PC-9 (cell line): ENCODE measurements at regions not wholly inside any gene's neighbourhood (a gene's known extent, or its start where the extent isn't known, plus 50 kb on each side); places are given as distances from the start of the nearest gene placed in this dataset.
A peak's percentile ranks its signal among the peaks of the same experiment; 100 is the strongest.

Source experiments
- BruUV-seq: library from RNA; stranded (reverse); fragments of 400-500 nt; replicated peaks from 2 replicates; lab custom pipeline; 2021; lab: Mats Ljungman, UMichigan
- CTCF ChIA-PET: fragments of 300-600 bp; sonication (Branson Sonifier 250); formaldehyde crosslinking; loops from one replicate; lab custom pipeline; 2022; ENCODE audit warnings: antibody characterized with exemption; lab: Charles Lee
- POLR2A ChIA-PET: fragments of 300-600 bp; sonication (Branson Sonifier 250); formaldehyde crosslinking; loops from one replicate; lab custom pipeline; 2022; ENCODE audit warnings: antibody characterized with exemption; ENCODE audit not compliant: unreplicated experiment; lab: Charles Lee
- DNase-seq, 2 experiments: peaks; one replicate each; pipeline versions ENCODE4 v3.0.0 to v3.0.0-alpha.2; 2015 to 2022; ENCODE audit warnings: mixed read lengths in 1 of 2
- H2AFZ ChIP-seq: fragments of 200-600 bp; sonication (generic); 2 replicates; pipeline ENCODE4 v1.8.1; 2017; ENCODE audit warnings: antibody characterized with exemption
- H3F3A ChIP-seq: fragments of 200-600 bp; sonication (generic); 2 replicates; pipeline ENCODE4 v1.8.1; 2017; ENCODE audit warnings: antibody characterized with exemption, mild to moderate bottlenecking, low read depth; ENCODE audit not compliant: insufficient read depth
- H3K27ac ChIP-seq: fragments of 200-600 bp; sonication (generic); 2 replicates; pipeline ENCODE4 v1.6.1; 2016; ENCODE audit warnings: mixed run types
- H3K27me3 ChIP-seq: fragments of 200-600 bp; sonication (generic); 2 replicates; pipeline ENCODE4 v1.6.1; 2016; ENCODE audit warnings: low read depth, mixed run types; ENCODE audit not compliant: insufficient read depth
- H3K36me3 ChIP-seq: fragments of 200-600 bp; sonication (generic); 2 replicates; pipeline ENCODE4 v1.6.1; 2016; ENCODE audit warnings: low read depth, mixed run types
- H3K4me1 ChIP-seq: fragments of 200-600 bp; sonication (generic); replicated peaks from 2 replicates; pipeline ENCODE4 v1.6.1; 2016; ENCODE audit warnings: mixed run types; ENCODE audit not compliant: insufficient read depth
- H3K4me2 ChIP-seq: fragments of 200-600 bp; sonication (generic); 2 replicates; pipeline ENCODE4 v1.6.1; 2017; ENCODE audit warnings: mixed run types
- H3K4me3 ChIP-seq: fragments of 200-600 bp; sonication (generic); 2 replicates; pipeline ENCODE4 v1.6.1; 2016; ENCODE audit warnings: mixed run types
- H3K79me2 ChIP-seq: fragments of 200-600 bp; sonication (generic); 2 replicates; pipeline ENCODE4 v1.6.1; 2017; ENCODE audit warnings: low read depth, mixed run types
- H3K9me2 ChIP-seq: fragments of 200-600 bp; sonication (generic); 2 replicates; pipeline ENCODE4 v1.8.1; 2017; ENCODE audit warnings: mild to moderate bottlenecking; ENCODE audit not compliant: insufficient read depth
- H3K9me3 ChIP-seq: fragments of 200-600 bp; sonication (generic); 2 replicates; pipeline ENCODE4 v1.8.1; 2016; ENCODE audit warnings: low read depth; ENCODE audit not compliant: insufficient read depth
- H4K20me1 ChIP-seq: fragments of 200-600 bp; sonication (generic); 2 replicates; pipeline ENCODE4 v1.8.1; 2017; ENCODE audit not compliant: insufficient read depth
- EZH2 ChIP-seq: fragments of 200-600 bp; sonication (generic); IDR thresholded peaks from 2 replicates; pipeline ENCODE4 v1.8.0; 2017; ENCODE audit warnings: antibody characterized with exemption, low read depth
- intact Hi-C: fragments of 100-400 bp; cut with micrococcal nuclease; formaldehyde crosslinking; loops from one replicate; pipeline ENCODE4 v1.10.0; 2022; ENCODE audit not compliant: unreplicated experiment
- TF ChIP-seq, protein P1 (sequence below): fragments of 200-600 bp; sonication (generic); conservative IDR thresholded peaks from 2 replicates; pipeline ENCODE4 v1.6.1; 2017; ENCODE audit warnings: mixed run types, antibody characterized with exemption, mild to moderate bottlenecking, moderate library complexity

DNA sequence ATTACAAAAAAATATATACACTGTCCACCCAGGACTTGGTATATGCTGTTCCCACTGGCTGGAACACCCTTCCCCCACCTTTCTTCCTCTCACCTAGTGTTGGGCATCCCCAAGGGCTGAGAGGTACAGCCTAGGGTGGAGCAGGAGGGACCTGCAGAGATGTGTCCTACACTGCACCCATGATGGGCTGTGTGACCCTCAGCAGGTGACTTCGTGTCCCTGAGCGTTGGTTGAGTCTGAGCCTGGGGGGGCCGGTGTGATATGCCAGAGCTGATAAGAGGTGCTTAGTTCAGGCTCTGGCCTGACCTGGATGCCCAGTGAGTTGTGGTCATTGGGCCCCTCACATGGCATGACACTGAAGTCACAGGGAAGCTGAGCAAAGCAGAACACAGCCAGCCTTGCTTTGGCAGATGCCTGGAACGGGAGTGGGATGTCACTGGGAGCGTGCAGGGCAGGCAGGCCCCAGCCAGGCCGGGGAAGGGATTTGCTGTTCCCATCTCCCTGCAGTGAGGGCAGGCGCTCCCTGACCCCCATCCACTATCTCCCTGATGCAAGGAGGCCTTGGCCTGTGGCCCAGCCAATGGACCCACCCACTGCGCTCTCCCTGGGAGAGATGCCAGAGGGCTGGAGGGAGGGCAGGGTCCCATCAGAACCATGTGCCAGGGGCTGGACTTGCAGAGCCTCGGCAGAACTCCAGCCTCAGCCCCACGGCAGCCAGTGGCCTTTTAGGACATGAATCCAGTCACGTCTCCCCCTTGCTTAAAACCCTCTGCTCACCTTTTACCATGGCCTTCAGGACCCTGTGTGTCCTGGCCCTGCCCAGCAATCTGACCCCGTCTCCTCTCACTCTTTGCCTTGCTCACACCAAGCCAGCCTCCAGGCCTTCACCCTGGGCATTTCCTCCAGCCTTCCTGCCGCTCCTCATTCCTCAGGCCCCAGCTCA is 138.9 kb downstream of the MN1 start:
- H3K9me2 ChIP-seq: no peaks in the 10 kb centered on the region
- CTCF ChIA-PET: no interaction called here
- peak overlapping the region; percentile 89 for H3K27ac ChIP-seq
- H3K79me2 ChIP-seq: no peaks in the 10 kb centered on the region
- no peak overlapping the region for H2AFZ ChIP-seq
- H3K36me3 ChIP-seq: no peaks in the 10 kb centered on the region
- peak overlapping the region; percentile 59 for H3K4me2 ChIP-seq
- H3K27me3 ChIP-seq: no peaks in the 10 kb centered on the region
- BruUV-seq: no TSS peak
- peak; percentile 72 to 75 for DNase-seq
- no peaks in the 10 kb centered on the region for H3K9me3 ChIP-seq
- H3F3A ChIP-seq: peaks cover 26% of the 10 kb centered on the region; the same call in 1 of the 2 replicates
- peaks cover 38% of the 10 kb centered on the region for H3K4me1 ChIP-seq
- POLR2A ChIA-PET: interaction anchor here (0.6 to 0.7 kb wide), 2 partner anchors 187 to 1361 kb away, joined by 3 to 4 read pairs; no protein-coding TSS in a partner anchor
- intact Hi-C loops: loop anchor here (1.0 to 2.0 kb wide), 2 partner anchors 42 to 187 kb away; no protein-coding TSS in a partner anchor
- H4K20me1 ChIP-seq: no peaks in the 10 kb centered on the region
- TF ChIP-seq, protein P1, sequence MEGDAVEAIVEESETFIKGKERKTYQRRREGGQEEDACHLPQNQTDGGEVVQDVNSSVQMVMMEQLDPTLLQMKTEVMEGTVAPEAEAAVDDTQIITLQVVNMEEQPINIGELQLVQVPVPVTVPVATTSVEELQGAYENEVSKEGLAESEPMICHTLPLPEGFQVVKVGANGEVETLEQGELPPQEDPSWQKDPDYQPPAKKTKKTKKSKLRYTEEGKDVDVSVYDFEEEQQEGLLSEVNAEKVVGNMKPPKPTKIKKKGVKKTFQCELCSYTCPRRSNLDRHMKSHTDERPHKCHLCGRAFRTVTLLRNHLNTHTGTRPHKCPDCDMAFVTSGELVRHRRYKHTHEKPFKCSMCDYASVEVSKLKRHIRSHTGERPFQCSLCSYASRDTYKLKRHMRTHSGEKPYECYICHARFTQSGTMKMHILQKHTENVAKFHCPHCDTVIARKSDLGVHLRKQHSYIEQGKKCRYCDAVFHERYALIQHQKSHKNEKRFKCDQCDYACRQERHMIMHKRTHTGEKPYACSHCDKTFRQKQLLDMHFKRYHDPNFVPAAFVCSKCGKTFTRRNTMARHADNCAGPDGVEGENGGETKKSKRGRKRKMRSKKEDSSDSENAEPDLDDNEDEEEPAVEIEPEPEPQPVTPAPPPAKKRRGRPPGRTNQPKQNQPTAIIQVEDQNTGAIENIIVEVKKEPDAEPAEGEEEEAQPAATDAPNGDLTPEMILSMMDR: no peak
- TF ChIP-seq EZH2: no peak
- no peak overlapping the region for H3K4me3 ChIP-seq

DNA sequence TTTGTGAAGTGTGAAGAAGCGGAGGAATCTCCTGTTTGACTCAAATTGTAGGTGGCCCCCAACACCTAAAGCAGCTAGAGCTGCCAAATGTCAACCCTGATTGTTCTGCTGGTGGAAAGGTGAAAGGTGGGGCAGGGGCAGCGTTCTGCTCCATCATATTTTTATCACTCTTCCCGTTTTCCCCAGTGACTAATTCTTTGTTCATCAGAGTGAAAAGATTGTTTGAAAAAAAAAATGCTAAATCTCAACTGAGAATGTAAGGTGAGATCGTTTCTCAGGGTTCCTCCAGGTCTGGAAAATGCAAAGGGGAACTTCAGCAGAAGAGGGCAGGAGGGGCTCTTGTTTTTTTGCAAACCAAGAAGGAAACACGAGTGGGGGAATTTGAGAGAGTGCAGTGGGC is 137.7 kb downstream of the MN1 start:
- Histone ChIP-seq H3K4me1 (peaks cover 45% of the 10 kb centered on the region), H2AFZ (no peak overlapping the region), H4K20me1 (no peaks in the 10 kb centered on the region), H3K27ac (peak overlapping the region; percentile 89), H3K9me3 (no peaks in the 10 kb centered on the region), H3K79me2 (no peaks in the 10 kb centered on the region), H3K27me3 (no peaks in the 10 kb centered on the region), H3K36me3 (no peaks in the 10 kb centered on the region), H3K9me2 (no peaks in the 10 kb centered on the region), H3F3A (peaks cover 28% of the 10 kb centered on the region; the same call in 1 of the 2 replicates), H3K4me2 (peak overlapping the region; percentile 59), H3K4me3 (no peak overlapping the region)
- ChIA-PET POLR2A (interaction anchor here (0.6 kb wide), 1 partner anchor 137 kb away, joined by 15 read pairs; no protein-coding TSS in a partner anchor), CTCF (no interaction called here)
- TF ChIP-seq, protein P1: no peak
- TF ChIP-seq EZH2: no peak
- intact Hi-C loops: loop anchor here (1.0 to 2.0 kb wide), 2 partner anchors 43 to 189 kb away; no protein-coding TSS in a partner anchor
- BruUV-seq: no TSS peak
- peak; percentile 23 to 74 for DNase-seq

DNA sequence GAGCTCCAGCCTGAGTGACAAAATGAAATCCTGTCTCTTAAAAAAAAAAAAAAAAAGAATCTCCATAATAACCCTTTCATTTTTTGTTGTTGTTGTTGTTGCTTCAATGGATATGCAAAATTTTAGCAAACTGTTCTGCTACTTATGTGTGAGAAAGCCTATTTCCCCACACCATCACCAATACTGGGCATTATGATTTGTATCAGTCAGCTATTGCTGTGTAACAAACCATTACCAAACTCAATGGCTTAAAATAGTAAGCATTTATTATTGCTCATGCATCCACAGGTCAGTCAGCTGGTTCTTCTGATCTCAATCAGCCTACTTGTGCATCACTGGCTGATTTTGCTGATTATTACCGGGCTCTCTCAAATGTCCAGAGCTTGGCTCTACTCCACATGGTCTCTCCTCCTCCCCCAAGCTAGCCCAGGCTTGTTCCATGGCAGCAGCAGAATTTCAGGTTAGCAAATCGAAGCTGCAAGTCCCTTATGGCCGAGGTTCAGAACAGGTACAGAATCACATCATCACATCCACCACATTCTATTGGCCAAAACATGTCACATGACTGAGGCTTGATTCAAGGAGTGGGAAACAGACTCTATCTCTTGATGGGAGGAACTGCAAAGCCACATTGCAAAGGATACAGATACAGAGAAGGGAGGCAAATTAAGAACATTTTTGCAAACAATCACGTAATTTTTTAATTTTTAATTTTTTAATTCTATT is 135.1 kb downstream of the MN1 start:
- Histone ChIP-seq H3K79me2 (no peaks in the 10 kb centered on the region), H3K27ac (no peak overlapping the region), H3K27me3 (no peaks in the 10 kb centered on the region), H3K4me1 (peaks cover 68% of the 10 kb centered on the region), H2AFZ (no peak overlapping the region), H4K20me1 (no peaks in the 10 kb centered on the region), H3K4me2 (no peak overlapping the region), H3K36me3 (no peaks in the 10 kb centered on the region), H3K9me2 (no peaks in the 10 kb centered on the region), H3K4me3 (no peak overlapping the region), H3F3A (peaks cover 47% of the 10 kb centered on the region), H3K9me3 (no peaks in the 10 kb centered on the region)
- no TSS peak for BruUV-seq
- TF ChIP-seq, protein P1: no peak
- no peak for TF ChIP-seq EZH2
- POLR2A ChIA-PET: no interaction called here
- DNase-seq: no peak
- intact Hi-C loops: loop anchor here (5.0 kb wide), 1 partner anchor 259 kb away; no protein-coding TSS in a partner anchor
- CTCF ChIA-PET: interaction anchor here (0.6 kb wide), 1 partner anchor 256 kb away, joined by 4 read pairs; no protein-coding TSS in a partner anchor
